ENCODE measurements at regions not wholly inside any gene's neighbourhood (a gene's known extent, or its start where the extent isn't known, plus 50 kb on each side); places are given as distances from the start of the nearest gene placed in this dataset.
"Not testable (repeated sequence)": the region's sequence is repeated elsewhere in the genome, so short reads cannot be mapped to it uniquely, and the experiment has no call there.

DNA sequence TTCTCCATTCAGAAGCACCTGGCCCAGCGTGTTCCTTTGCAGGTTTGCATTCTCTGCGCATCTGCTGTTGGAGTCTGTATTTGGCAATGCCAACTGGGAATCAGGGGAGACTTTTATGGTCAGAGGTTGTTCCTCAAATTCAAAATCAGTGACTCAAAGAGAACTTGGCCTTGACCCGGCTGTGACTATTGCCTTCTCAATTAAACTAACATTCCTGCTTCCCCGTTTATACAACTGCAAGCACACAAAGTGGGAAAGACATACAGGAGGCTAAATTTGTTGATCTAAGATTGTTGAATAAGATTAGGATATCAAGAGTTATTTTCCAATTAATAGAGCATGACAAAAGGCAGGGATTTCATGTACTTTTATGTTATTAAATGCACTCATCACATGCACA, 402.4 kb upstream of the IRX2 start:
- in situ Hi-C loops (cut with HindIII; ENCODE audit: low sequenced_read_pairs), result no loop called here
- no peak overlapping the region for H3K4me3 ChIP-seq (ENCODE audit: low read depth, low read length)
- TF ChIP-seq, protein P1, sequence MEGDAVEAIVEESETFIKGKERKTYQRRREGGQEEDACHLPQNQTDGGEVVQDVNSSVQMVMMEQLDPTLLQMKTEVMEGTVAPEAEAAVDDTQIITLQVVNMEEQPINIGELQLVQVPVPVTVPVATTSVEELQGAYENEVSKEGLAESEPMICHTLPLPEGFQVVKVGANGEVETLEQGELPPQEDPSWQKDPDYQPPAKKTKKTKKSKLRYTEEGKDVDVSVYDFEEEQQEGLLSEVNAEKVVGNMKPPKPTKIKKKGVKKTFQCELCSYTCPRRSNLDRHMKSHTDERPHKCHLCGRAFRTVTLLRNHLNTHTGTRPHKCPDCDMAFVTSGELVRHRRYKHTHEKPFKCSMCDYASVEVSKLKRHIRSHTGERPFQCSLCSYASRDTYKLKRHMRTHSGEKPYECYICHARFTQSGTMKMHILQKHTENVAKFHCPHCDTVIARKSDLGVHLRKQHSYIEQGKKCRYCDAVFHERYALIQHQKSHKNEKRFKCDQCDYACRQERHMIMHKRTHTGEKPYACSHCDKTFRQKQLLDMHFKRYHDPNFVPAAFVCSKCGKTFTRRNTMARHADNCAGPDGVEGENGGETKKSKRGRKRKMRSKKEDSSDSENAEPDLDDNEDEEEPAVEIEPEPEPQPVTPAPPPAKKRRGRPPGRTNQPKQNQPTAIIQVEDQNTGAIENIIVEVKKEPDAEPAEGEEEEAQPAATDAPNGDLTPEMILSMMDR (IDR thresholded peaks at IDR 0.05; ENCODE audit: low read depth, low read length, missing control alignments), result no peak
- DNase-seq (ENCODE audit: low read depth), result no peak

DNA sequence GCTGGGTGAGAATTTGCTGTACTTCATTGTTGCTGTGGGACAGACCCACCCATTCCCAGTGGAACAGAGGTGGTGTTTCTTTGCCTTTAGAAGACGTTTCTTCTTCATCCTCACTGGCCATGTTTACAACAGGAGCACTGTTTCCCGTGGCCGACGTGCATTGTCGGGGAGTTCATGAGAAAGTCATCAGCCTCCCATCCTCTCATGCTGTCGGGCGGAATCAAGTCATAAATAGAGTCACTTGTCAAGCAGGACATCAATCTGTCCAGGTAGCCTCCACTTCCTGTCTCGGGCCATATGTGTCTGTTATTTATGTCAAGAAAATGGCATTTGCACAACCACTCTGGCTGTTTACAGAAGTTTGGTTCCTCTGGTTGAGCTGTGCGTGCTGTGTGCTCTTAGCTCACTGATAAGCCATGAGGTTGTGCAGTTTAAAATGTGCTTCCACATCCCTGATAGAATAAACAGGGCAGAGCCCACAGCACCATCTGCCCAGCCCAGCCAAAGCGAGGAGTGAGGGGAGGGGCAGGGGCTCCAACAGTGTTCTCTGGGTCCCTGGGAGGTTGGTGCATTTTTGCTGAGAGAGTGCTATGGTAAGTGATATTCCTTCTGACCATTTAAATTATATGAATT, 401.9 kb upstream of the IRX2 start:
- TF ChIP-seq, protein P1 (IDR thresholded peaks at IDR 0.05; ENCODE audit: low read depth, low read length, missing control alignments), result no peak

DNA sequence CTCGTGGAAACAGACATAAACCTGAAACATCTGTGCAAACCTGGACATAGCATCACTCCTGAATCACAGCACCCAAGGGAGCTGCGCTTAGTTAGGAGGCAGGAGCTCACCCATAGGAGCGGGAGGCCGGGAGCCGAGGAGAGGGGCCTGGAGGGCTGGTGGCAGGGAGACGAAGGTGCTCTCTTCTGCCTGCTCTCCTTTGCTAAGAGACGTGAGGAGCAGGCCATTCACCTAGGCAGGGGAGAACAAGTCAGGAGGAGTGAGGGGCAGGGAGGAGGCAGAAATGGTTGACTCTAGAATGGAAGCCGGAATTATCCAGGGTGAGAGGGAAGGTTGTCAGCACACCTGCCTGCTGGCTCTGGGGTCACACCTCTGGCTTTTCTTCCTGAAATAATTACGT, 398.4 kb upstream of the IRX2 start:
- H3K4me3 ChIP-seq (ENCODE audit: low read depth, low read length), result no peak overlapping the region
- in situ Hi-C loops (cut with HindIII; ENCODE audit: low sequenced_read_pairs), result no loop called here
- DNase-seq (ENCODE audit: low read depth), result no peak
- TF ChIP-seq, protein P1 (IDR thresholded peaks at IDR 0.05; ENCODE audit: low read depth, low read length, missing control alignments), result no peak

More for the DNA sequence above, 401.9 kb upstream of the IRX2 start:
- no peak overlapping the region for H3K4me3 ChIP-seq (ENCODE audit: low read depth, low read length)
- no peak for DNase-seq (ENCODE audit: low read depth)
- in situ Hi-C loops (cut with HindIII; ENCODE audit: low sequenced_read_pairs), result no loop called here

DNA sequence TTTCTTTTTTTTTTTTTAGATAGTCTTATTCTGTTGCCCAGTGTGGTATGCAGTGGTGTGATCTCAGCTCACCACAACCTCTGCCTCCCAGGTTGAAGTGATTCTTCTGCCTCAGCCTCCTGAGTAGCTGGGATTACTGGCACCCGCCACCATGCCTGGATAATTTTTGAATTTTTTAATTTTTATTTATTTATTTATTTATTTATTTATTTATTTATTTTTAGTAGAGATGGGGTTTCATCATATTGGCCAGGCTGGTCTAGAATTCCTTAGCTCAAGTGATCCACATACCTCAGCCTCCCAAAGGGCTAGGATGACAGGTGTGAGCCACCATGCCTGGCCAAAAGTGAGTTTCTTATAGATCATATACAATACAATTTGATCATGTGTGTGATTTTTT, 395.9 kb upstream of the IRX2 start:
- H3K4me3 ChIP-seq (ENCODE audit: low read depth, low read length); DNase-seq (ENCODE audit: low read depth); in situ Hi-C loops (cut with HindIII; ENCODE audit: low sequenced_read_pairs): not testable (repeated sequence)

DNA sequence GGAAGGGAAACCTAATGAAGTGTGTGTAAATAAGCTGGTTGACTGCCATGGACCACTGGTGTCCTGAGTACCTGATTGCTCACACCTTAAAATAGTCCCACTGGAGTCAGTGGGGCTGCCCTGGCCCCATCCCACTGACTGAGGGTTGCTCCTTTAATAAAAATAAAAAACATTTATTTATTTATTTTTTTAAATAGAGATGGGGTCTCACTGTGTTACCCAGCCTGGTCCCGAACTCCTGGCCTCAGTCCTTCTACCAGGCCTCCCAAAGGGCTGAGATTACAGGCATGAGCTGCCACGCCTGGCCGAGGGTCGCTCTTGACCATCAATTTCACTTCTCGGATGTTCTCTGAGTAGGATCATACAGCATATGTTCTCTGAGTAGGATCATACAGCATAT, 394.2 kb upstream of the IRX2 start:
- TF ChIP-seq, protein P1 (IDR thresholded peaks at IDR 0.05; ENCODE audit: low read depth, low read length, missing control alignments), result no peak
- in situ Hi-C loops (cut with HindIII; ENCODE audit: low sequenced_read_pairs), result no loop called here
- H3K4me3 ChIP-seq (ENCODE audit: low read depth, low read length), result no peak overlapping the region
- DNase-seq (ENCODE audit: low read depth), result no peak

DNA sequence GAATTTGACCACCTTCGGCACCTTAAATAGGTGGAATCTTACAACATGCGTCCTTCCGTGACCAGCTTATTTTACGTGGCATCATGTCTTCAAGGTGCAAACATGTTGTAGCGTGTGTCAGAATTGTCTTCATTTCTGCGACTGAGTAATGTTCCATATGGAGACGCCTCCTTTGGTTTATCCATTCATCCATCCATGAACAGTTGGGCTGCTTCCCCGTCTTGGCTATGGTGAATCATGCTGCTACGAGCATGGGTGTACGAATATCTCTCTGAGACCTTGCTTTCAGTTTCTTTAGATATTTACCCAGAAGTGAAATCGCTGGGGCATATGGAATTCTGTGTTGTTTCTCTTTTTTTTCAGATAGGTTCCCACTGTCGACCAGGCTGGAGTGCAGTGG, 391.9 kb upstream of the IRX2 start:
- in situ Hi-C loops (cut with HindIII; ENCODE audit: low sequenced_read_pairs), result no loop called here
- no peak for DNase-seq (ENCODE audit: low read depth)
- H3K4me3 ChIP-seq (ENCODE audit: low read depth, low read length), result no peak overlapping the region
- TF ChIP-seq, protein P1 (IDR thresholded peaks at IDR 0.05; ENCODE audit: low read depth, low read length, missing control alignments), result no peak

DNA sequence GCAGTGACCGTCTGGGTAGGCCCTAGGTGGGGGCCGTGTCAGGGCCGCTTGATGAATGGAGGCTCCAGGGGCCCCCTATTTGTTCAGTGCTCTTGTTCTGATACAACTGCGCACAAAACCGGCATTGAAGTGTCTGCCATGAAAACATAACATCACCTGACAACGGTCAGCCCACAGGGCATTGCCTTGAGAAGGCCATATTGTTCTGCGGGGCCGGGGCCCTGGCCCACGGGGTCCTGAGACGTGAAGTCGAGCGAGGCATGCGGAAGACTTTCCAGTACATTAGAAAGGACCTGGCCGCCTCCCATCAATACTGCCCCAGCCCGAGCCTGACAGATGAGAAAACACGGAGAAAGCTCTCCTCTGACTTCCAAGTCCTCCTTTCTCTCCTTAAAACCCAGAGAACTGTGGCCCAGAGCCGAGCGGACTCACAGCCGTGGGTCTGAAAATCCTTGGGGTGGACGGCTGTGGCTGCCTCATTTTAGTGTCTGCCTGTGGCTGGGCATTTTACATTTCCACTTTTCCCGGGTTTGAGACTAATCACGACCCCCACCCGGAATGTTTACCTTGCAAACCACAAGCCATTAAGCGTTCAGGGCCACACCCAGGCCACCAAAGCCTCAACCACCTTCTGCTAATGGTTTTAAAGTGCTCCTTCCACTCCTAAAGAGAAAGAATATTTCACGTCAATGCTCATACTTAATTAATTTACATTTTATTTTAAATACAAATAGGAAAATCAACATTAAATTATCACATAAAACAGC, 391.0 kb upstream of the IRX2 start:
- no peak overlapping the region for H3K4me3 ChIP-seq (ENCODE audit: low read depth, low read length)
- no peak for DNase-seq (ENCODE audit: low read depth)
- TF ChIP-seq, protein P1 (IDR thresholded peaks at IDR 0.05; ENCODE audit: low read depth, low read length, missing control alignments), result no peak
- in situ Hi-C loops (cut with HindIII; ENCODE audit: low sequenced_read_pairs), result no loop called here

Data from astrocyte of the cerebellum (primary cell).